GM19455 (cell line): ENCODE measurements at regions not wholly inside any gene's neighbourhood (a gene's known extent, or its start where the extent isn't known, plus 50 kb on each side); places are given as distances from the start of the nearest gene placed in this dataset.

Experiments
- ATAC-seq: cut with Tn5 transposase; IDR thresholded peaks from one replicate; pipeline ENCODE4 v1.9.1; 2021; ENCODE audit not compliant: unreplicated experiment

DNA sequence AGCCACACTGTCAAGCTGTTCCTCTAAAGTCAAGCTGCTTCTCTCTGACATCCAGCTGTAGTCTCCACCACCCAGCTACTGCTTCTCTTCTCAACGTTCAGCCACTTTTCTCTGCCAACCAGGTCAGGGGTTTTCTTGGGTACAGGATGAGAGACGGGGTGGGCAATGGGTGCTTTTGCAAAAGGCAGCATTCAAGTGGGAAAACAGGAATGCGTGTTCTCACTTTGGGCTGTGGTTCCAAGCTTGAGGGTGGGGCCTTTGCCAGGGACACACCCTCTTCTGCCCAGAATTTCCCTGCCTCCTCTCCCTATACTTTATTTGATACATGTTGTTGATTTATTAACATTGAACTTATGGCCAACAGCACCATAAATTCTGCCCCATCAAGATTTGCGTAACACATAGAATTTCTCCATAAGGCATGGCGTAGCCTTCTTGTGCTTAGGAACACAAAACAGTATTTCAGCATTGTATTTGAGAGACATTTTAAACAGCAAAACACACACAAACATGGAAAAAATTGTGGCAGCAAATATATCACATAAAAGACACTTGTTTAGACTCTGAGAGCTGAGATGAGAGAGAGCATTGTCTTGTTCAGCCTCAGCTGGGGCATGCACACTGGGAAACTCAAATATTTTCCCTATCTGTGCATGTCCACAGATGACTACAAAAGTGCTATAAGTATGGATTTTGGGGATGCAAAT, 392.8 kb downstream of the SLITRK6 start:
- ATAC-seq, result no peak

- ATAC-seq, result no peak
Measured at GRCh38 chr13:85405316-85405897, 393.8 kb downstream of the SLITRK6 start.

DNA sequence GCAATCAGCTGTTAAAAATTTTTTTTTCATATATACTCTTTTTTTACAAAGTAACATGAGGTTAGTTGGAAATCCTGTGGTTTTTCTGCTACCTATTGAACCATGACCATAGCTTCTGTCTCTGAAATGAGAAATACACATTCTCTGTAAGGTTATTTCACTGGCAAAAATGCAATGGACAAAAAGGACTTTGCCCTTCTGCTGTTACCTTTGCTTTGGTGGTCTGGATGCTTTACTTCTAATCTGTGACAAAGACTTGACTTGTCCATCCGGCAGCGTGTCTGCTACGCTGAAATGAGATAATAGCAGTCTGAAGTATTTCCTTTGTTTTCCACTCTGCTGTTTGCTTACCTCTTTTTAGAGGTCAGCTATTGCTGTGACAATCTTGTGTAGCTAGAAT, 412.8 kb downstream of the SLITRK6 start:
- ATAC-seq, result no peak

- no peak for ATAC-seq
Measured at GRCh38 chr13:85383291-85383690, 415.9 kb downstream of the SLITRK6 start.

- no peak for ATAC-seq
Measured at GRCh38 chr13:85381082-85381481, 418.1 kb downstream of the SLITRK6 start.

DNA sequence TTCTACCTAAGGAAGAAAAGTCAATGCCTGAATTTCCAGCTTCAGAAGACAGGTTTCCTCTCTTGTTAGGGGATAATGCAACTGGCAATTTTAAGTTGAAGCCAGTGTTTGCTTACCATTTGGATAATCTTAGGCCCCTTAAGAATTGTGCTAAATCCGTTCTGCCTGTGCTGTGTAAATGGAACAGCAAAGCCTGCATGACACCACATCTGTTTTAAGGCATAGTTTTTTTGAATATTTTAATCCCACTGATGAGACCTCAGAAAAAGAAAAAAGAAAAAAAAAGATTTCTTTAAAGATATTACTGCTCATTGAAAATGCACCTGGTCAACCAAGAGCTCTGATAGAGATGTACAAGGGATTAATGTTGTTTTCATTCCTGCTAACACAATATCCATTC, 419.2 kb downstream of the SLITRK6 start:
- no peak for ATAC-seq

DNA sequence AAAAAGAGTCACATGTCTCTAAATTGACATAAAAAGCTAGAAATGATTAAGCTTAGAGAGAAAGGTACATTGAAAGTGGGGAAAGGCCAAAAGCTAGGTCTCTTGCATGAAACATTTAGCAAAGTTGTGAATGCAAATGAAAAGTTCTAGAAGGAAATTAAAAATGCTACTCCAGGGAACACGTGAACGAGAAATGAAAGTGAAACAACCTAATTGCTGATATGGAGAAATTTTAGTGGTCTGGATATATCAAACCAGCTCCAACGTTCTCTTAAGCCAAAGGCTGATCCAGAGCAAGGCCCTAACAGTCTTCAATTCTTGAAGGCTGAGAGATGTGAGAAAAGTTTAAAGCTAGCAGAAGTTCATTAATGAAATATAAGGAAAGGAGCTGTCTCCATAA, 419.8 kb downstream of the SLITRK6 start:
- no peak for ATAC-seq

- no peak for ATAC-seq
Measured at GRCh38 chr13:85377783-85378182, 421.4 kb downstream of the SLITRK6 start.

GRCh38 chr13:85373322-85373721, 425.9 kb downstream of the SLITRK6 start:
- no peak for ATAC-seq

DNA sequence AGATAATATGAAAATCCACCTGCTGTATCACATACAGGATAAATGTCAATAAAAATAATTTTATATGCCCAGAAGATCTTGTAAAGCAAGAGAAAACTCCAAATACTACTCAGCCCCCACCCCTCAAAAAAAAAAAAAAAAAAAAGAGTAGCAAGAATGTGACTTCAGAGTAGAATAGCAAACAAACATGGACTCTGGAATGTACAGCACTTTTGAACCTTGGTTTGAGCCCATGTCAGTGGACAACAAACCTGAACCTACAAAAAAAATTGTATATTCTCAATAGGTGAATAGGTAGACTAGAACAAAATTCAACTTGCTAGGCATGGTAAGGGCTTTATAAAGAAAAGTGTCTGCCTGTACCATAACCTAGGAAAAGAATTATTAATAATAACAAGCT, 428.0 kb downstream of the SLITRK6 start:
- no peak for ATAC-seq

- no peak for ATAC-seq
Measured at GRCh38 chr13:85368686-85369085, 430.5 kb downstream of the SLITRK6 start.

DNA sequence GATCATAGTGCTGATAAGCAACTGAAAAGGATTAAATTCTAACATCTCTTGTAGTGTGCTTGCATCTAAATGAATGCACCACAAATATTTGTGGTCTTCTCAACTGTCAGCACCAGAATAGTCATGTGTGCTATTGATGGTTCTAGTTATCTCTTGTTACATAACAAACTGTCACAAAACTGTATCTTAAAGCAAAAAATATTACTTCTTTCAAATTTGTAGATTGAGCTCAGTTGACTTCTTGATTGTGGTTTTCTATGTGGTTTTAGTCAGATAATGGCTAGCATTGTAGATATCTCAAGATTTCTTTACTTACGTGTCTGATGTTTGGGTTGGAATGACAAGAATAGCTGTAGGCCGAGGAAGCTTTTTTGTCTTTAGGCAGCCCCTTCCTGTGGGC, 431.3 kb downstream of the SLITRK6 start:
- no peak for ATAC-seq

GRCh38 chr13:85366759-85367417, 432.3 kb downstream of the SLITRK6 start:
- ATAC-seq, result no peak

- no peak for ATAC-seq
Measured at GRCh38 chr13:85363504-85363903, 435.7 kb downstream of the SLITRK6 start.

GRCh38 chr13:85362980-85363379, 436.2 kb downstream of the SLITRK6 start:
- ATAC-seq, result no peak

- no peak for ATAC-seq
Measured at GRCh38 chr13:85347251-85347650, 452.0 kb downstream of the SLITRK6 start.

- ATAC-seq, result no peak
Measured at GRCh38 chr13:85334187-85334586, 465.0 kb downstream of the SLITRK6 start.

DNA sequence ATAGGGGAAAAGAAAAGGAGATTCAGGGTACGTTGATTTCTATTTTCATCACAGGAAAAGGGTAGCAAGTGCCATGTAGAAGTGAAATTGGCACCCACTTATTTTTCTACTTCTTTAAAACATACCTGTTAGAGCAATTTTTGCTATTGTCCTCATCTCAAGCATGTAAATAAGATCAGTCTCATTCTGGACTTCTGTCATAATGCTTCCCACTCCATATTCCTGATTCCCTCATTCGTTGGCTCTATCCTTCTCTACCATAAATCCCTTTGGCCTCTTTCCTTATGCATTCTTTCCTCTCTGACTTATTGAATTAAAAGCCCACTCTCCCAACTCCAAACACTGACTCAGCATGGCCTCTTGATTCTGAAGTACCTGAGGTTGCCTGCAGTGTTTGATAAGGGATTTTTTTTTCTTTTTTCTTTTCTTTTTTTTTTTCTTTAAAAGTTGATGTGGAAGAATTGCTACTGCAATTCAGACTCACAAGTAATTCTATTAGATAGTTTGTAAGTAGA, 465.7 kb downstream of the SLITRK6 start:
- no peak for ATAC-seq

GRCh38 chr13:85332615-85333014, 466.6 kb downstream of the SLITRK6 start:
- ATAC-seq, result no peak

GRCh38 chr13:85321734-85322133, 477.5 kb downstream of the SLITRK6 start:
- ATAC-seq, result no peak

DNA sequence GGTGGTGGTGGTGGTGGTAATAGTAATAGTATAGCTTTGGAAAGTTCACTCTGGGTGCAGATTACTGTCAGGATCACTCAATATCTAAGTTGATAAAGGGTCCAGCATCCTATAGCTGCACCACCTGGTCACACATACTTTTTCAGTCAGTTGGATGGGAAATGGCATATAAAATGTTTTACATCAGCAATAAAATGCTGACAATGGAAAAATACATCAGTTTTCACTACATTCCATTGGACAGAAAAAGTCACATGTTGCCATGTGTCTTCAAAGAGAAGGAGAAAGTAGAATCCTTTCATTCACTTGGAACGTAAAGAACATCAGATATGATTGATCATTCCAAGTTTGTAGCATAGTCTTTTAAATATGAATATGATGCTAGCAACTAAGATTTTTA, 481.4 kb downstream of the SLITRK6 start:
- ATAC-seq, result no peak

GRCh38 chr13:85316506-85317025, 482.7 kb downstream of the SLITRK6 start:
- ATAC-seq, result no peak
